Esophagus mucosa (tissue), 1 donor: ENCODE measurements at regions not wholly inside any gene's neighbourhood (a gene's known extent, or its start where the extent isn't known, plus 50 kb on each side); places are given as distances from the start of the nearest gene placed in this dataset.

Source experiments
- ATAC-seq: fragments of 200-7000 bp; cut with Tn5 transposase; one replicate; pipeline ENCODE4 v1.9.1; 2020
- donor health status: DM: yes; HTN: yes; CAD: no.

- ATAC-seq, result no peak
Measured at GRCh38 chr22:49183208-49183825, 644.4 kb downstream of the BRD1 start.

- ATAC-seq, result no peak
Measured at GRCh38 chr22:49182416-49182815, 645.3 kb downstream of the BRD1 start.

GRCh38 chr22:49181942-49182341 is 645.7 kb downstream of the BRD1 start:
- no peak for ATAC-seq

GRCh38 chr22:49181431-49181830 is 646.2 kb downstream of the BRD1 start:
- no peak for ATAC-seq

- ATAC-seq, result no peak
Measured at GRCh38 chr22:49180683-49181024, 647.0 kb downstream of the BRD1 start.

- ATAC-seq, result no peak
Measured at GRCh38 chr22:49179886-49180682, 647.6 kb downstream of the BRD1 start.

GRCh38 chr22:49179175-49179574 is 648.5 kb downstream of the BRD1 start:
- no peak for ATAC-seq

- ATAC-seq, result no peak
Measured at GRCh38 chr22:49178246-49179005, 649.2 kb downstream of the BRD1 start.

- ATAC-seq, result no peak
Measured at GRCh38 chr22:49177666-49178065, 650.0 kb downstream of the BRD1 start.

GRCh38 chr22:49176956-49177355 is 650.7 kb downstream of the BRD1 start:
- no peak for ATAC-seq

GRCh38 chr22:49170053-49170452 is 657.6 kb downstream of the BRD1 start:
- no peak for ATAC-seq

- ATAC-seq, result no peak
Measured at GRCh38 chr22:49169074-49169744, 658.5 kb downstream of the BRD1 start.

GRCh38 chr22:49168219-49168813 is 659.4 kb downstream of the BRD1 start:
- no peak for ATAC-seq

GRCh38 chr22:49166746-49167145 is 660.9 kb downstream of the BRD1 start:
- ATAC-seq, result no peak

- no peak for ATAC-seq
Measured at GRCh38 chr22:49166211-49166610, 661.5 kb downstream of the BRD1 start.

GRCh38 chr22:49164773-49165320 is 662.8 kb downstream of the BRD1 start:
- ATAC-seq, result no peak

GRCh38 chr22:49163960-49164690 is 663.5 kb downstream of the BRD1 start:
- ATAC-seq, result no peak

- no peak for ATAC-seq
Measured at GRCh38 chr22:49163258-49163959, 664.3 kb downstream of the BRD1 start.

GRCh38 chr22:49162841-49163240 is 664.8 kb downstream of the BRD1 start:
- ATAC-seq, result no peak

- no peak for ATAC-seq
Measured at GRCh38 chr22:49161002-49161850, 666.4 kb downstream of the BRD1 start.
